HG02642 (cell line): ENCODE measurements at regions not wholly inside any gene's neighbourhood (a gene's known extent, or its start where the extent isn't known, plus 50 kb on each side); places are given as distances from the start of the nearest gene placed in this dataset.
"Not testable (repeated sequence)": the region's sequence is repeated elsewhere in the genome, so short reads cannot be mapped to it uniquely, and the experiment has no call there.

Experiments used
- ATAC-seq: cut with Tn5 transposase; IDR thresholded peaks from one replicate; pipeline ENCODE4 v1.9.1; 2021; ENCODE audit warnings: mild to moderate bottlenecking; ENCODE audit not compliant: unreplicated experiment, poor library complexity

DNA sequence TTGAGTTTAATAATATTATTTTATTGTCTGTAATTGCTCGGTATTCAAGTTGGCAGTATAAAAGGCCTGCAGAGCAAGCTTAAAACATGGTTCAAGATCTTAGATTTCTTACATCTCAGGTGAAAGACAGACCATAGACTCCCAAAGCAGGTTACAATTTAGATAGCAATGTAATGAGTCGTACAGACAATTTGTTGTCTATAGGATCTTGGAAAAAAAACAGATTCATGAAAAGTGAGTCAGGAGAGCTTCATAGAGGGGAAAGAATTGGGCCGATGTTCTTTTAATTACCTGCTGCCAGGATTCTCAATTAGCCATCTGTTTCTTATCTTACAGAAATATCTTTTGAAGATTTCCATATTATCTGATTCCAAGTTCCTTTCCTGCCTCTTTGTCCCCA is 111.5 kb upstream of the IKBKE start:
- not testable (repeated sequence) for ATAC-seq

DNA sequence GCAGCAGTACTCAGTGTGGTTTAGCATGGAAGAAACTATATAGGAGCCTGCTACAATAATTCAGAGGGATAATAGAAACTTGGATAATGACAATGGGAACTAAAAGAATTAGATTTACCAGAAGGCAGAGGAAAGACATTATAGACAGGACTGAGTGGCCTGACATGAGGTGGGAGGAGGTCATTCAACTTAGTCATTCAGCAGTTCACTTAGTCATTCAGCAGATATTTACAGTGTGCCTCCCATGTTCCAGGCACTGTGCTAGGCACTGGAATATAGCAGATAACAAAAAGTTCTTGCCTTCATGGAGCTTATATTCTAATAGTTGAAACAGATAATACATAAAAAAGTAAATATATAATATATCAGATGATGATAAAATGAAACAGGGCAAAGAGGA is 110.9 kb upstream of the IKBKE start:
- ATAC-seq = not testable (repeated sequence)

DNA sequence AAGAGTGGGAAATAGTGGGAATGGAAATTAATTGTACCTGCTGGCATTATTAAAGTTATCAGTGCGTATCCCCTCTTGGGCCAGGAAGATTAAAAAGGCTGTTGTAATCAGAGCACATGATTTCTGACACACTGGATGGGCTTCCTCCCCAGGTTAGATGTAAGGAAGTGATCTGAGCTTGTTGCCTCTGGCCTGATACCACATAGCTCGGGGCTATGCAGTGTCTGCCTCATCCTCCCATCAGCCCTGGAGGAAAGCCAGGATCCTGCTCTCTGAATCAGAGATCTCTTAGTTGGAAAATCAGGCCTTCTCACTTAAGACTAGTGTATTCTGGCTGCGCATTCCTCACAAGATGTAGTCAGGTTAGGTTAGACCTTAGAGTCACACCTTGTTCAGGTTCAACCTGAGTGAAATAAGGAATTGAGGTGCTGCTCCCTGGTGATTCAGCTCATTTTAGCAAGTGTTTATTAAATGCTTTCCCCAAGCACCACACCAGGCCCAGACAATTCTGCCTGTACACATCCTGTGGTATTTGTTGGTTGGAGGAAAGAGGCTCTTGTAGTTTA is 108.2 kb upstream of the IKBKE start:
- not testable (repeated sequence) for ATAC-seq

DNA sequence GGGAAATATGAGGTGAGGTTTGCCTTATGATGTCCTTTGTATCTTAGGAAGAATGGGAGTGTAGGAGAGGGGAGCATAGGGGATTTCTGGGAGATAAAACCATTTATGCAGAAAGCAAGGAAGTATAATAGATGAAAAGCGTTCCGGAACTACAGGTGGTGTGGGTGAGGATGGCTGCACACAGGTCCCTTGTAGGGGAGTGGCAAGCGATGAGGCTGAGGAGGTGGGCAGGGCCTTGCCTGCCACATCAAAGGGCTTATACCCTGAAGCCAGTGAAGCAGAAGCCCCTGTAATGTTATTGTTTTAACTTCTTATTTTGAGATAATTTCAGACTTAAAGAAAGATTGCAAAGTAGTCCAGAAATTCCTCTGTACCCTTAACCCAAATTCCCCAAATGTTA is 107.3 kb upstream of the IKBKE start:
- not testable (repeated sequence) for ATAC-seq

DNA sequence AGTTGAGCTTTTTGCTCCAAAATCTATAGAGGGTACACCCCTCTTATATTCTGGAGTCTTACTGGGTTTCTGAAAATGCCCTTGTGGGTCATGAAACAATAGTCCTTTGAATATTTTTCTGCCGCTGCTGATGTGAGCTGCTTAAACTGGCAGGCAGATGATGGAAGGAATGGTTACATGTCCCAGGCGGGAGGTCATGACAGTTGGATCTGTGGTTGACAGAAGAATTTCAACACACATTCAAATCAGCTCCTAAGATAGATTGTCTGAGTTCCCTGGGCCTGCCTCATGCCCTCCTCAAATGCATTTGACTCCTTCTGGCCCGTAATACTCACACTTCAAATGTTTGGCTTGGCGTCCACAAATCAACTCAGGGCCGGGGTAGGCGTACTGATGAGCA is 105.0 kb upstream of the IKBKE start:
- ATAC-seq = not testable (repeated sequence)

DNA sequence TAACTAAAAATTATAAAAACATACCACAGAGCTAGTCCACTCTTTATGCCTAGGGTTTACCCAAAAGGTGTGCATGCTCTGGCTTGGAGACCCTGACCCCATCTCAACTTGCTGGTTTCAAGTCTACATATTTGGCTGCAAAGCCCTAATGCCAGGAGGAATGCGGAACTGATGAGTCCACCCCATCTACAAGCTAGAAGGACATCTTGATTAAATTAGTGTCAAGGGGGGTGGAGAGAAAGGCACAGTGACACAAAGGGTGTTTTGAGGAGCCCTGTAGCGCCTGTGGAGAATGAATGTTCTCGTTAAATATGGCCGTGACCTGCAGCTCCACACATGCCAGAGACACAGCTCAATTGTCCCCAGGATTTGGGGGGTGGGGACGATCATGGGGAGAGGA is 104.1 kb upstream of the IKBKE start:
- not testable (repeated sequence) for ATAC-seq

DNA sequence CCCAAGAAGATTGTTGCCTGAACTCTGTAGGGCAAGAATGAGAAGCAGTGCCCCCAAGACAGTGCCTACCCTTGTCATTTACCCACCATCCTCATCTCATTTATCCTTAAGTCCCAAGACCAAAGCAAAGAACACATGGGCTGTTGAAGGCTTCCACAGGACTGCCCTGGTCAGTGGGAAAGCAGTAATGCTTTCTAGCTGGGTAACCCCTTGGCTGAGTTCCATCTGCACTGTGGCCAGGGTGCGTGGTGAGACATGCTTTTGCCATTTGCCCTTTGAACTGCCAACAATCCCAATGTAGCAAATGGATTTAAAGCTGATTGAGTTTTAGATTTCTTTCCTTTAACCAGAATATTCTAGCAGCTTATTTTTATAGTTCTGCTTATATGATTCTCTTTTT is 103.5 kb upstream of the IKBKE start:
- ATAC-seq = not testable (repeated sequence)

DNA sequence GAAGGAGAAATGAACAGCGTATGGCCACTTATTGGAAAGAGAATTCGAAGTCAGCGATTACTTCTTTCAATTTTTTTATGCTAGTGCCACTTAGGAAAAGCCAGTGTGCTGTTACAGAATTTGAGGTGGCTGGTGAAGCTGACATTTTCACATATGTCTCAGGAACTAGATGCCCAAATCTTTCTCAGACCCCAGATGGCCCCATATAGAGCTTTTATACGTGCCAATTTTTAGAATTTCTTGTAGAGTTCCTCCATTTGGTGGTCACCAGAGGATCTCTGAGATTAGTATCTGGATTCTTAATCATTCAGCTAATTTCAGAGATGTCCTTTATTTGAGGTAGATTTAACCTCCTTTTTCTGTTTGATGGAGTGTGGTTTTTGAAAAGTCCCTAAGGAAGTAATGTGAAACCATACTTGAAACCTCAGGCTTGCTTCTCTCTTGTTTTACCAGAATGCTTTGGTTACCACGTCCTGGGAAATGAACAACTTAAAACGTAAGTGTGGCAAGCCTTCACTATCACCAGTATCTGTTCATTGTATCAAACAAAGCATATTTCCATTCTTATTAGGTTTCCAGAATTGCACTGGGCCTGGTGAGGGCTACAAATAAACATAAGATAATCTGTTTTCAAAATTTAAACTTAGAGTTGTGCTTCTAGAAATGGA is 102.2 kb upstream of the IKBKE start:
- not testable (repeated sequence) for ATAC-seq

DNA sequence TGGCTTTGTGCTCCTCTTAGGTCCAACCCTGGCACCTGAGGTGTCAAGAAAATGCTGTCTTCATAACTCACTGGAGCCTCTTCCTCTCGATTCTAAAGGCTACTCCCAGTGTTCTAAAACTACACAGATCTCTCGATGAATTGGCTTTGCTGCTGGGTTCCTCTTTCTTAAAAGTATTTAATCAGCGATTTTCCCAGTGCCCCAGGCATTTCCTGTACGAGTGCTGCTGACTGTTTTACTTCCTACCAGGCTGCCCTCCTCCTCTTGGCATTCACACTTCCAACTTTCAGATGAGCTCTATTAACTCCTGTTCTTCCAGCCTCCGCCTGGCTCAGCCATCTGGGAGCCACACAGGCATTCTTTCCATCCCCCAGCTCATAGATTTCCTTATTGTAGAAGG is 95.6 kb upstream of the IKBKE start:
- not testable (repeated sequence) for ATAC-seq

DNA sequence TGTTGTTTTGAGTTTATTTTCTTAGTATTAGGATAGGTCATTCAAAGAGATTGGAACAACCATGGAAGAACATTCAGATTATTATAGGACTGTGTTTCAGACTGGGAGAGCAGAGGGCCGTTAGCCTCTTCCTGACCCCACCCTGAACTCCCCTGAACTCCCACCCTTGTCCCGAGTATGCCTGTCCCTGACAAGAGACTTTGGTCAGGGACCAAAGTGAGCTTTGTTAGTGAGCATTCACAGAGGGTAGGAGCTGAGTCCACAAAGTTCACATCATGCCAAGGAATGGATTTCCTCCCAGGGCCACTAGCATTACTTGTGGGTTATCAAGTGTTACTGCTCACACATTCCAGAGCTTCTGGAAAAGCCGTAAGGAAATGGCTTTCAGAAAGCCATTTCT is 94.7 kb upstream of the IKBKE start:
- ATAC-seq = not testable (repeated sequence)

DNA sequence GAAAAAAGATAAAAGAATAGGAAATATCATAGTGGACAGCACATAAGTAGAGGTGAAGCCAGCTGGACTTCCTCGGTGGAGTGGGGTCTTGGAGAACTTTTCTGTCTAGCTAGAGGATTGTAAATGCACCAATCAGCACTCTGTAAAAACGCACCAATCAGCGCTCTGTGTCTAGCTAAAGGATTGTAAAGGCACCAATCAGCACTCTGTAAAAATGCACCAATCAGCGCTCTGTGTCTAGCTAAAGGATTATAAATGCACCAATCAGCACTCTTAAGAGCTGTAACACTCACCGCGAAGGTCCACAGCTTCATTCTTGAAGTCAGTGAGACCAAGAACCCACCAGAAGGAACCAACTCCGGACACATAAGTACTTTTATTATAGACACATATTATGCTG is 91.8 kb upstream of the IKBKE start:
- ATAC-seq = not testable (repeated sequence)

DNA sequence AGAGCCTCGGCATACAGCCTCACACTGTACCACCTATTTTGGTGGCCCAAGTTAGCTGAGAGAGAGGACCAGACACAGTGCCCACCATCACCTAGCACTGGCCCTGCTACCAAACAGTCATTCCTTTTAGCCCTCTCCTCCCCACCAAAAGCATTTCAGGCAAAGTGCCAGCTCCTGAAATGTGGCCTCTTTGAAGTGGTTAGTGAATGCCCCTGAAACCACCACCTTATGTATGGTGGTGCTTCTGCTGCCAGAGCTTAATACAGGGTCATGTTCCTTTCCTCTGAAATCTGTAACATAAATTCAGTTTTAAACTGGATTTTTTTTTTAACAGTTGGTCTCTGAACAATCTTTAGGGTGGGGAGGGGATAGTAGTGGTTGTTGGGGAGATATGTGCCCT is 91.0 kb upstream of the IKBKE start:
- ATAC-seq = not testable (repeated sequence)

DNA sequence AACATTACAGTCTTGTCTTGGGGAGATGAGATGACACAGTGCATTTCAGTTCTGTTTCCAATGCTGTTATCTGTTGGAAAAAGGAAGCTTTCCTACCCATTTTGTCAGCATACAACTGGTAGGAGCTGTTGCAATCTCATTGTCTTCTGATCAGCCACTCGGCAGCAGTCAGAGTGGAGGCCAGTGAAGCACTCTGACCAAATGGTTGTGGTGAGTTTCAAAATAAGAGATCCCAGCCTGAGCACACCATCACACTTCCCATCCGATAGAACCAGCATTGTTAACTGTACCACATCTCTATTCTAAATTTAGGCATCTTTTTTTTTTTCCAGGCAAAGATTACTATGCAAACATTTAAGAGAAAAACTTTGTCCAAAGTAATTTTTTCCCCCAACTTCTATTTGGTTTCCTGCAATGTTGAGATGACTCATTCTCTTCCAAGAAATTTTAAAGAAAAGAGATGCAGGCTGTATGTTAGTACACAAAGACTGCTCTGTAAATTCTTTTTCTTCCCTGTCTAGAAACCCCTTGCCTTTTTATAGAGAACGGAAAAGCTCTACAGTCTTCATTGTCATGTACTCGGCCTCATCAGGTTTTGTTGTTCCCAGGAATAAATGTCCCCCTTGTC is 90.0 kb upstream of the IKBKE start:
- not testable (repeated sequence) for ATAC-seq

DNA sequence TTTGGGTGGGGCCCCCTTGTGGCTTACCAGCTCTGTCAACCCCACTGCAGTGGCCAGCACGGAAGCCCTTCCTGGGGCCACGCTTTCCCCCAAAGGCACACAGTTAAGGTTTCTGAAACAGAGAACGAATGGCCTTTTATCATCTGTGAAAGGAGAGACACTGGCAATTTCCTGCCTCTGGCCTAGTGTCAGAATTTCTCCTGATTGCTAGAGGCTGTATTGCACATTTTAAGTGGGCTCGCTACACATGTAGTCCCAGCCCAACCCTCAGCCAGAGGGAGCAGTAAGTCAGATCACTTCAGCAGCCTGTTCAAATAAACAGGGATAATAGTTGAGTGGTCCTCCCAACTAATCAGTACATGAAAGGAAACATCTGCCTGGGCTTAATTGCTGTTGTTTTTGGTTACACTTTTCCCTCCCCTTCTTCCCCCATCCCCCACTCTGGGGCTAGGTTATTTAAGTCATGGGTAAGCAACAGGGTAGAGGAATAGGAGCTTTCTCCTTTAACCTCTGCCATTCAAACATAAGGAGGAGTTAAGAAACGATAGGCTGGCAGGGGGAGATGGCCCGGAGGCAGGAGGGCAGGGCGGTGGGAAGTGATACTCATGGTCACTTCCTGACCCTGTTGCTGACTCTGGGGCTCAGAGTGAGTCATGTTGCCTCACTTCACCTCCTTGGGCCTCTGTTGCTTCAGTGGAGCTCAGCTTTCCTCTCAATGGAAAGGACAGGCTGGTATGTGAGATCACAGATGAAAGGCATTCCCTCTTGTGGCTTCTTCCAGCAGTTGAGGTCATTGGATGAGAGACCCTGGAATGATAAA is 89.3 kb upstream of the IKBKE start:
- not testable (repeated sequence) for ATAC-seq

DNA sequence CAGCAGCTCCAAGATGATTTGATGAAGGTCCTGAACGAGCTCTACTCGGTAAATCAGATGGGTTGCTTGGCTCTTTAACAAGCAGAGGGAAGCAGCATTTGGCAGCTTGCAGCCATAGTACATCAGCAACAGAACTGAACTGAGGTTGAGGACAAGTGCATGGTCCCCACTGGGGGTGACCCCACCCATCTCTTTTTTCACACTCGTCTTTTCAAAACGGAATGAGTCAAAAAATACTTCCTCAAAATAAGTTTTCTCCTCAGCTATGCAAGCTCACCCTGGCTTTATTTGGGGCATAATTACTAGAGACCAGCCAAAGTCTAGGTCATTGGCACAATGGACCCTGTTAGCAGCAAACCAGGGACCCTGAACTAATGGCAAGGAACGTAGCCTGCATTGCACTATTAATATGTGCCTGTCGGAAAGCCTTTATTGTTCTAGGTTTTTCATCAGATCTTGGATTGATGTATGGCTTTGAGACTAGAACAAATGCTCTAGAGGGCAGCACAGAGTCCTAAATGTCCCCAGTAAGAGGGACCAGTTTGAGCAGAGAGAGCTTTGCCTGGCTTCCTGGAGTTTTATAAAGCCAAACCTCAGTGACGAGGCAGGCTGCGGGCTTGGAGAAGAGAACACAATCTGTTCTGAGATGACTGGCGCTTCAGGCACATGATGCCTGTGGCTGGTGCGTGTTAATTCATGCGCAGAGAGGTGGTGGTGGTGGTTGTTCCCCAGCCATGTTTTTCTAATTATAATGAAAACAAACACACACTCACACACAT is 86.1 kb upstream of the IKBKE start:
- ATAC-seq = not testable (repeated sequence)

DNA sequence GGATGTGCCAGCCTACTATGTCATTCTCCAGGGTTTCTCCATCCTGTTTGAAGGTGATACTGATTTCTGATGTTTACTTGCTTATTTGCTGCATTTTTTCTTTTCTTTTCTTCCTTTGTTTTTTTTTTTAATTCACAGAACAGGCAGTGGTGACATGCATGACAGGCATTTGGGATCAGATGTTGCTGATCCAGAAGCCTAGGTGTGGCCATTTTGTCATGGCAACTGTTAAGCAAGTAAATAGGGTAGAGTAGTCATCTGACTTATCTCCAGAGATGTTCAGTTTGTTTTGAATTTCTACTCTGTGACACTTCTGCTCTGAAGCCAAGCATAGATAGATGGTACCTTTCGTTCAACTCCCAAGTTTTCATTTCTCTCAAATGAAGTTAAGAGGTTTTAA is 85.4 kb upstream of the IKBKE start:
- not testable (repeated sequence) for ATAC-seq

DNA sequence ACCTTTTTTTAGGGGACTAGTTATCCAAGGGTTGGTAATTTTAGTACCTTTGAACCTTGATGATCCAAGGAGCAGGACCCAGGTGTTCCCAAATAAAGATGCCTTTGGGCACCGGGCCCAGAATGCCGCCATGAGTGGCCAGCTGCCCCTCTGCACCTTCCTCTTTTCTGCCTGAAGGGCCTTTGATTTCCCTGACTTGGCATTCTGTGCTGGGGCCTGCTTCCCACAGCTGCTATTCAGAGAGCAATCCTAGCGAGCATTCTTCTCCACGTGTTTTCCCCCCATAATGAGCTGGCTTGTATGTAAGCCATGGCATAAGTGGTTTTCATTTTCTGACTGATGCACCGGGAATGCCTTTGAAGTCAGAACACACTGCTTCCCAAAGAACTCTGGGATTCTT is 82.6 kb upstream of the IKBKE start:
- ATAC-seq = not testable (repeated sequence)

DNA sequence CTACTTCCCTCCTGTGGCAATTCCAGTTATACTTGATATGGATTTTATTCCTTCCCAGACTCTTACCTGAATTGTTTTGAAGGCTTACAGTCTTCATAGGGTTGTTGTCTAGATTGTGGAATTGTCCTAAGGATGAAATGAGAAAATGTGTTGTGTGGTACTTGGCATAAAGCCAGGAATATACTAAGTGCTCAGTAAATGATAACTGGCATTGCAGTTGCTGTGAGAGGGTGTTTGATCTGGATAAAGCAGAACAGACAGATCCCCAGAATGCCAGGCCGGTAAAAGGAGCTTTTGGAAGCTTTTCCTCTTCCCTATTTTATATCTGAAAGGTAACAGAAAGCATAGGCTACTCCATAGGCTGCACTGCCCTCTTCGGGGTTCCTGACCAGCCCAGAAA is 78.4 kb upstream of the IKBKE start:
- not testable (repeated sequence) for ATAC-seq

DNA sequence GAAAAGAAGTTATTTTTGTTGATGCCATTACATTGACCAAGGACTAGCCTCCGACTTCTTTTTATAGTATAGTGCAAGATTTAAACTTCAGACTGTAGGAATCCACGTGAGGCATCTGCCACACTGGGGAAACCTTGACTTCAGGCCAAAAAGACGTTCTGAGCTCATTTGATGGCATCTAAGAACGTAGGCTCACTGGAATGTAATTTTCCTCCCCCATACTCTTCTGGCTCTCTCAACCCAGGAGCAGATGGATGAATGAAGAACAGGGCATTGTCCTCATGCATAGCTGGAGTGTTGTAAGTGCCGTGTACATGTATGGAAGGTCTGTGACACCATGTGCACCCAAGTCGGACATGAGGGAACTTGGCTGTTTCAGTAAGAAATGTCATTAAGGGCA is 72.8 kb upstream of the IKBKE start:
- ATAC-seq = not testable (repeated sequence)

DNA sequence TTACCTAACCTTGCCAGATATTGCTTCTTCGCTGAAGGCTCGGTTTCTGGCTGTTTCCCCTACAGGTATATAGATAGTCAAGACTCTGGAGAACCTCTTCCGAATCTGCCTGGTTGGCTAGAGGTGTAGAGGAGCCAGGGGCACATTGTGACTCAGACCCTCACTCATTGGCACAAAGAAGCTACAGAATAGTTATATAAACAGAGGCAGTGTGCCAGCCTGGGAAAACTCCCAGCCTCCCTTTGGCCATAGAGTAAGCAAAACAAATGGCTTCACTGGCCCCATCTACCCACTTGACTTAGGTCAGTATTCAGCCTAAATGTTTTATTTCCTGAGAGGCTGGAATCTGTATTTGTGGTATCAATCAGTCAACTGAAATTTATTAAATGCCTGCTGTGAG is 72.0 kb upstream of the IKBKE start:
- not testable (repeated sequence) for ATAC-seq
